ENCODE measurements at regions not wholly inside any gene's neighbourhood (a gene's known extent, or its start where the extent isn't known, plus 50 kb on each side); places are given as distances from the start of the nearest gene placed in this dataset.

DNA sequence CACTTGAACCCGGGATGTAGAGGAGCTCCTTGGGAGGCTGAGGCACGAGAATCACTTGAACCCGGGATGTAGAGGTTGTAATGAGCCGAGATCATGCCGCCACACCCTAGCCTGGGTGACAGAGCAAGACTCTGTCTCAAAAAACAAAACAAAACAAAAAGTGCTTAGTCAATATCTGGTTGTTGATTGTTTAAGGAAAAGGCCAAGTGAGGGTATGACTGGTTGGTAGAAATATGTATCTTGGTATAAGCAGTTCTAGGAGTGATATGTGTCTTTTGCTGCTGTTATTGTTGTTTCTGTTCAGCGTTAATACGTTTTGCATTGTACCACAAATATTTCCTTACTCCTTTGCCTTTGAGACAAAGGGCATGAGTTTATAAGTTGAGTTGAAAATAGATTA is 210.7 kb upstream of the DMRT1 start:
- no peak for DNase-seq (ENCODE audit: low read depth, low spot score)

DNA sequence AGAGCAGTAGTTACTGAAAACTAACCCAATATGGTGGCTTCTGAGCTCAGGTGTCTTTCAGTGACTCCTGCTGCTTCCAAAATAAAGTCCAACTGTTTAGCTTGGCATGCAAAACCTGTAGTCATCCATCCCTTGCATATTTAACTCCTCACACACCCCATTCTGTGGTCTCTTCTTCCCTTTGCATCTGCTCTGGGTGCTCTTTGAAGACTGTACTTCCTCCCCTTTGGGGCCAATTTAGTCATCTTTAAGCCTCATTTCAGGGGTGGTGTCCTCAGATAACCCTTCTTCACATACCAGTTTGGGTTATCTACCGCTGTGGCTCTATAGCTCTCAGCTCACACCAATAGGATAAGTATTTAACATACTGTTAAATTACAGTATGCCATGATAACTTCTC is 209.9 kb upstream of the DMRT1 start:
- no peak for DNase-seq (ENCODE audit: low read depth, low spot score)

- DNase-seq (ENCODE audit: low read depth, low spot score), result no peak
Observed at GRCh38 chr9:633461-633860, 208.0 kb upstream of the DMRT1 start.

- no peak for DNase-seq (ENCODE audit: low read depth, low spot score)
Observed at GRCh38 chr9:636931-637591, 204.4 kb upstream of the DMRT1 start.

DNA sequence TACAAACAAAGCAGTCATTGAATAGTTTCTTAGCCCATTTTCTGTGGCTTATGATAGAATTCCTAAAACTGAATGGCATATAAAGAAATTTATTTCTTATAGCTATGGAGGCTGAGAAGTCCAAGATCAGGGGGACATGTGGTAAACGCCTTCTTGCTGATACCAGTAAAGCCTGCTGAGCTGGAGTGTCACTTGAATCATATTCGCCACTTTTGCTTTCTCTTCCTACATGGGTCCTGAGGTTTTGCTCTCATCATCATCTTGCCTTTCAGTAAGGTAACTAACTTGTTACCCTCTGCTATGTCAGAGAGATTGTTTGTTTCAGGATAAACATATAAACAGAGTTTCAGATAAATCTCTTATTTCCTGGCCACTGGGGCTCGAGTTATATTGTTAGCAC is 203.3 kb upstream of the DMRT1 start:
- DNase-seq (ENCODE audit: low read depth, low spot score), result no peak

GRCh38 chr9:642014-642413 is 199.5 kb upstream of the DMRT1 start:
- no peak for DNase-seq (ENCODE audit: low read depth, low spot score)

GRCh38 chr9:643966-644365 is 197.5 kb upstream of the DMRT1 start:
- no peak for DNase-seq (ENCODE audit: low read depth, low spot score)

GRCh38 chr9:647522-647921 is 194.0 kb upstream of the DMRT1 start:
- no peak for DNase-seq (ENCODE audit: low read depth, low spot score)

DNA sequence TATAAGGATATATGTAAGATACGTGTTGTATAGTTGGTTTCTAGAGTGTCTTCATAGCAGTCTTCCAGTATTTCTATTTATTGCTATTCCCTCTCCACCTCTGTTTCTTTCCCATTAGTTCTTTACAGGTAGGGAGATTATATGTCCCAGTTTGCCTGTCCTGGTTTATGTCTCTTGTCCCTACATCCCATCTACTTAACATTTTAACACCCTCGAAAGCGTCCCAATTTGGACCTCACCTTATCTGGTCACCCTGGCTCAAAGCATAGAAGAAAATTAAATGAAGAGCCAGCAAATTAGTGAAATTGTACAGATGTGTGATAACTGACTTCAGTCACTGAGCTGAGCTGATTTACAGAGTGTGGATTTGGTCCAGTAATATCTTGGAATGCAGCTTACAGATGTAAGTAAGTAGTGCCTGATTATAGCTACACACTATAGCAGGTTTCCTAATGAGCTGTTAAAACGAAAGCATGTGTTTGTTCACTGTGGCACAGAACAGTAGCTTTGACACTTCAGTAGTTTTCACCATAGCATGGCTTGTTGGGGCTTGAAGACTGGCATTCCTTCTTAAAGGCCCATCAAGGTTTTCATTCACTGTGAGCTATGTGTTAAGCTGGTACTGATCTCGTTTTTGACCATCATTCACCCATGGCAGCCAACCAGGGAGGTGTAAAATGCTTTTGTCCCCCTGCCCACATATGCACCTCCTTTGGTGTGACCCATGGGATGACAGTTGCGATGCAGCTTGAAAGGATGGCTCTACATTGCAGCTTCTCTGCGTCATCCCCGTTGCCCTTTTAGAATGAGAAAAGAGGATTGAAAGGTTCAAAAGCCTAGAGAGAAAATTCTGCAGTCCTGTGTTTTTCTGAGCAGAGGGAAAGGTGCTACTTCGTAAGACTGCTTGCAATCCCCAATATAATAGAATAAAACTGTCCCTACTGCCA is 192.1 kb upstream of the DMRT1 start:
- no peak for DNase-seq (ENCODE audit: low read depth, low spot score)

DNA sequence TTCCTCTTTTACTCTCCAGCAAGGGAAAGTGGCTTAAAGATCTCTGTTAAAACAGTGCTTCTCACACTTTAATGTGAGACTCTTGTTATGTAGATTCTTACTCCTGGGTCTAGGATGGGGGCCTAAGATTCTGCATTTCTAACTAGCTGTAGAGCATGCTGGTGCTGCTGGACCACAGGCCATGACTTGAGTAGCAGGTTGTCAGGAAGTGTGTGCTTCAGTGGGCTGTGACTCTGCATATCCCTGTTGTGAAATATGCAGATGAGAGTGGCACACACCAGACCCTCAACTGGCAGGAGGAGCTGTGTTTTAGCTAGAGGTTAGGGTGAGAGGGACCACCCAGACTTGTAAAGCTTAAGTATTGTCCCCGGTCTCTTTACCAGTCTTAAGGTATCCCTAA is 191.1 kb upstream of the DMRT1 start:
- DNase-seq (ENCODE audit: low read depth, low spot score), result no peak

DNA sequence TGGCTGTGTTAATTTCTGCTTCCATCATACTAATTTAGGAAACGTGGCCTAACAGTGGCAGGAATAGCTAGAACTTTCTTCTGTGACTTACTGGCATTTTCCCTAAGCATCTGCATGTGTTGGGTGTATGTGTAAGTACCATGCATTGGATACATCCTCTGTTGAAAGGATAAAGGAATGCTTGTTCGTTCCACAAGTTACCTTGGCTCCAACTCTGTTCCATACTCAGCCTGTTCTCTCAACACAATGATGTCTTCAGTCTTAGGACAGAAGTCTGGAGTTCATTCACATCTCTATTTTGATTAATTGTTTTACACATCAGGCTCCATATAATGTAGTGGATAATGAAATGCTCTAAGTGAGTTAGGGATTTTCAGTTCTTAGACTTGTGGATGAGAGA is 190.1 kb upstream of the DMRT1 start:
- DNase-seq (ENCODE audit: low read depth, low spot score), result no peak

- DNase-seq (ENCODE audit: low read depth, low spot score), result no peak
Observed at GRCh38 chr9:652914-653313, 188.6 kb upstream of the DMRT1 start.

DNA sequence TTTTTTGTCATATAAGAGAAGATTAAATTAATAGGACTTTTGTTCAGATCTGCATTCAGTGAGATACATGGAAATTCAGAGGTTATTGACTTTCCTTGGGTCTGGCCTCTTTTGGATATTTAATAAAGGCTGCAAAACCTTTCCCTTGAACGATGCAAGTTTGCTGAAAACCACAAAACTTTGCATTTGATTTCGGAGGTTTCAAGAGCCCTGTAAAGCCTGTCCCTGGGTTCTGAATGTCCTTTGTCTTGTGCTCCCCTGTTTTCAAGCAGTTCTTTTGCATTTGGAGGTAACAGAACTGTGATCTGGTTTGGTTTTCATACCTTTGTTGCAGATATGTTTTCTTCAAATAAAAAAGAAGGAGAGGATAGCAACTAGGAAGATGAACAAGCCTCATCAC is 188.1 kb upstream of the DMRT1 start:
- no peak for DNase-seq (ENCODE audit: low read depth, low spot score)

GRCh38 chr9:653856-654387 is 187.6 kb upstream of the DMRT1 start:
- no peak for DNase-seq (ENCODE audit: low read depth, low spot score)

GRCh38 chr9:655875-656274 is 185.6 kb upstream of the DMRT1 start:
- DNase-seq (ENCODE audit: low read depth, low spot score), result no peak

GRCh38 chr9:656926-657568 is 184.4 kb upstream of the DMRT1 start:
- no peak for DNase-seq (ENCODE audit: low read depth, low spot score)

- DNase-seq (ENCODE audit: low read depth, low spot score), result no peak
Observed at GRCh38 chr9:659286-659685, 182.2 kb upstream of the DMRT1 start.

DNA sequence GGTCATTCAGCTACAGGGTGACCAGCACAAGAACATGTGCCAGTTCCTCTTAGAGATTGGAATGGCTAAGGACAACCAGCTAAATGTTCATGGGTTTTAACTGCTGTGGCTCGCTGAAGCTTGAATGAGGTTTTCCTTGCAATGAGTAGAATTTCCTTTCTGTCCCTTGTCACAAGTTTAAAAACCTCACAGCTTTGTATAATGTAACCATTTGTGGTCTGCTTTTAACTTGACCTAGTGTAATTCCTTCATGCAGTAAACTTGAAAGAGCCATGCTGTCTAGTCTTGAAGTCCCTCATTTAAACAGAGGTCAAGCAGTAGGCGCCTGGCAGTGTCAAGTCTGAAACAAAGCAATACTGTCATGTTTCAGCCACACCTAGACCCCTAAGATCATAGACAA is 181.3 kb upstream of the DMRT1 start:
- no peak for DNase-seq (ENCODE audit: low read depth, low spot score)

DNA sequence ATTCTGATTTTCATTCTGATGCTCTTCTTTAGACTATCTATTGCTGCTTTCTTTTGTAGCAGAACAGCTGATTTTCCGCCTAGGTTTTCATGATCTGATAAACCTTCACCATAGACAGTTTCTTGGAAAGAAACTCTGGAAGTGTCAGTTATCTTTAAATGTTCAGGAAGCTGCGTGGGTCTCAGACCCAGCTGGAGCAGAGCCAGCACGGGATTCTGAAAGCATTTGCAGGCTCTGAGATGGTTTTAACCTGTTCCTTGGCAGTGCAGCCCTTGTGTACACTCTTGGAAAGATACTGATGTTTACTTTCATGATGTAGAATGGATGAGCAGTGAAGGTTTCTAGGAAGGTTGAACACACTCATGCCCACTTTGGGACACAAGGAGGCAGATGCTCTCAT is 178.0 kb upstream of the DMRT1 start:
- DNase-seq (ENCODE audit: low read depth, low spot score), result no peak

DNA sequence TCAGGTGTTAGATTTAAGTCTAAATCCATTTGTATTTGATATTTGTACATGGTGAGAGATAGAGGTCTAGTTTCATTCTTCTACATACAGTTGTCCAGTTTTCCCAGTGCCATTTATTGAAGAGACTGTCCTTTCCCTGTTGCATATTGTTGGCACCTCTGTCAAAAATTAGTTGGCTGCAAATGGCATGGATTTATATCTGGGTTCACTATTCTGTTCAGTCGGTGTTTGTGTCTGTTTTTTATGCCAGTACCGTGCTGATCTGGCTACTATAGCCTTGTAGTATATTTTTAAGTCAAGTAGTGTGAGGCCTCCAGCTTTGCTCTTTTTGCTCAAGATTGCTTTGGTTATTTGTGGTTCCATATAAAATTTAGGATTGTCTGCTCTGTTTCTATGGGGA is 176.2 kb upstream of the DMRT1 start:
- no peak for DNase-seq (ENCODE audit: low read depth, low spot score)

DNA sequence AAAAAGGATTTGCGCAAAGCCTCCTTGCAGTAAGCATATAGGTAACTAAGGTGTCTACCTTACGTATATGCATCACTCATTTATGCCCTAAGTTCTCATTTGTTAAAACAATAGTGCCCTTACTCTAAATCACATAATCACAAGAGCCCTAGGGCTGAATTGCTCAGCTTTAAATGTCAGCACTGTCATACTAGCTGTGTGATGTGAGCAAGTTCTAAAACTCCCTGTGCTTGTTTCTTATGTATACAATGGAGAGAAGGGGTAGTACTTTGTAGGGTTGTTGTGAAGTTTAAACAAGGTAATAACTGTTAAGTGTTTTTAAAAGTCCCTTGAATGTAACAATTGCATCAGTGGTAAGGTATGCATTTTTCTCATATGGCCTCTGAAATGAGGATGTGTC is 169.5 kb upstream of the DMRT1 start:
- DNase-seq (ENCODE audit: low read depth, low spot score), result no peak

DNA sequence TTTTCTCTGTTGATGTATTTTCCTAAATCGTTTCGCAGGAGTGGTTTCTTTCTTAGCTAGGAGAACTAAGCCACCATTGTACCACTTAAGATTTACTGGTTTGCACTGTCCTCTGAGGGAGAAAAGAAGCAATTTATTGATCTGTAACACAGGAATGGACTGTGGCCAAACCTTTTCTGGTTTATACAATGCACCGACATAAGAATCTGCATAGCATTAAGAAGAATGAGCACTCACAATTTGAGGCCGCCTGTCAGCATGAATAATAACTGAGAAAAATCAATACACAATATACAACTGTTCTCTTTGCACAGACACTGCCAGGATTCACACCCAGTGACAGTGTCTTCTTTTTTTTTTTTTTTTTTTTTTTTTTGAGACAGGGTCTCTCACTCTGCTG is 168.6 kb upstream of the DMRT1 start:
- no peak for DNase-seq (ENCODE audit: low read depth, low spot score)

Data from activated naive CD8-positive, alpha-beta T cell treated with anti-CD3 and anti-CD28 coated beads, Interleukin-2, amount 50 U/mL, for 16 hours (primary cell).